ENCODE measurements at regions not wholly inside any gene's neighbourhood (a gene's known extent, or its start where the extent isn't known, plus 50 kb on each side); places are given as distances from the start of the nearest gene placed in this dataset.

GRCh38 chr7:46440186-46440585 is 519.1 kb upstream of the IGFBP3 start:
- DNase-seq (ENCODE audit: low spot score): no peak
- TF ChIP-seq CTCF (conservative IDR thresholded peaks at IDR 0.05; ENCODE audit: low read depth): no peak
- CTCF ChIA-PET: interaction anchor here (0.7 kb wide), 1 partner anchor 240 kb away, joined by 7 read pairs; no protein-coding TSS in a partner anchor
- H3K27ac ChIP-seq: no peak overlapping the region
- POLR2A ChIA-PET (ENCODE audit: low non-redundant PET): no interaction called here

- ChIA-PET POLR2A (ENCODE audit: low non-redundant PET) (no interaction called here), CTCF (no interaction called here)
- H3K27ac ChIP-seq: no peak overlapping the region
- DNase-seq (ENCODE audit: low spot score): peak; percentile 26
- no peak for TF ChIP-seq CTCF (conservative IDR thresholded peaks at IDR 0.05; ENCODE audit: low read depth)
Observed at GRCh38 chr7:46432708-46433107, 511.6 kb upstream of the IGFBP3 start.

DNA sequence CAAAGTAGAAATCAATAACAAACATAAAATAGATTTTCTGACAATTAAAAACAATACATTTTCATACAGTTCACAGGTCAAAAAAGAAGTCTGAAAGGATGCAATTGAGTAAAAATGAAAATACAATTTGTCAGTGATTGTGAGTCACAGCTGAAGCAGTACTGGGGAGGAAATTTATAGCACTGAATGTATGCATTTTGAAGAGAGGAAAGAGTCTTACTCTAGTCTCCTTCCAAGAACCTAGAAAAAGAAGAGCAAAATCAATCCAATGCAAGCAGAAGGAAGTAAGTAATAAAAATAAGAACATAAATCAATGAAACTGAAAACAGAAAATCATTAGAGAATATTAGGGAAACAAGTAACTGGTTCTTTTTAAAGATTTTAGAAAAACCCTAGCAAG is 507.2 kb upstream of the IGFBP3 start:
- POLR2A ChIA-PET (ENCODE audit: low non-redundant PET): no interaction called here
- TF ChIP-seq CTCF (conservative IDR thresholded peaks at IDR 0.05; ENCODE audit: low read depth): no peak
- CTCF ChIA-PET: no interaction called here
- no peak for DNase-seq (ENCODE audit: low spot score)
- H3K27ac ChIP-seq: no peak overlapping the region

GRCh38 chr7:46424934-46425333 is 503.9 kb upstream of the IGFBP3 start:
- ChIA-PET POLR2A (ENCODE audit: low non-redundant PET) (no interaction called here), CTCF (interaction anchor here (0.6 kb wide), 2 partner anchors 76 to 663 kb away, joined by 3 read pairs; no protein-coding TSS in a partner anchor)
- H3K27ac ChIP-seq: no peak overlapping the region

DNA sequence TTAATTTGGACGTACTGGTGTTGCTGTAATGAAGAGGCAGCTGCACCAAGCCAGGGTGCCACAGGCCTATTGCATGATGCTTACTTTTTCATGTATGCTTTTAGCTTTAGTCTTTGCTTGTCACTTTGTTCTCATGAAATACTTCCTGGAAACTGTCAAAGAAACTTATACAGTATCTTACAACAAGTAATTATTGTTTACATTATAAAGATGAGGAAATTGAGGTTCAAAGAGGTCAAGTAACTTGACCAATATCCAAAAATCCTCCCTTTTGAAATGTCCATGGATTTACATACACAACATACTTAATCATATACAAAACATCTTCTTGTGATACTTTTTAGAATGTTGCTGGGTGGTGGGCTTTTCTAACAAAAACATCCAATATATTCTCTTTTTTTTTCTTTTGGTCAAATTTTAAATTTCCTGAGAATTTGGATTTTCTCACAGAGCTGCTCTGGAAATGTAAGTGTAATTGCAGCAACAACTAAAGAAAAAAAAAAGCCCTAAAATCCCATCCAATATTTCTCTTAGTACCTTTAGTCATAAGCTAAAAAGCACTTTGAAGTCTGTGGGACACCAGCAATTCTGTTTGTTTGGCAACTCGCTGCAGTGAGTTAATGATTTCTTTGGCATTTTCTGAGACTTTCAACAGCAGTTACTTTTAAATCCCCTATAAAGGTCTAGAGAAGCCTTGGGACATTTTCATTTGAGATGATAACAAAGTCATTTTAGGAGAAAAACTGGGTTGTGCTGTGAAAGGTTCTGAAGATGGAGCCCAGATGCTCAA is 500.6 kb upstream of the IGFBP3 start:
- no peak for DNase-seq (ENCODE audit: low spot score)
- TF ChIP-seq CTCF (conservative IDR thresholded peaks at IDR 0.05; ENCODE audit: low read depth): no peak
- POLR2A ChIA-PET (ENCODE audit: low non-redundant PET): no interaction called here
- CTCF ChIA-PET: interaction anchor here (0.6 kb wide), 1 partner anchor 225 kb away, joined by 3 read pairs; no protein-coding TSS in a partner anchor
- no peak overlapping the region for H3K27ac ChIP-seq

More at GRCh38 chr7:46424934-46425333, 503.9 kb upstream of the IGFBP3 start:
- no peak for TF ChIP-seq CTCF (conservative IDR thresholded peaks at IDR 0.05; ENCODE audit: low read depth)
- DNase-seq (ENCODE audit: low spot score): no peak

- DNase-seq (ENCODE audit: low spot score): no peak
- no peak overlapping the region for H3K27ac ChIP-seq
- ChIA-PET CTCF (no interaction called here), POLR2A (ENCODE audit: low non-redundant PET) (no interaction called here)
- no peak for TF ChIP-seq CTCF (conservative IDR thresholded peaks at IDR 0.05; ENCODE audit: low read depth)
Observed at GRCh38 chr7:46414946-46415345, 493.9 kb upstream of the IGFBP3 start.

All from RWPE1 (cell line).